CD4-positive, alpha-beta T cell treated with Interleukin-1 beta for 1 hour (primary cell): ENCODE measurements at regions not wholly inside any gene's neighbourhood (a gene's known extent, or its start where the extent isn't known, plus 50 kb on each side); places are given as distances from the start of the nearest gene placed in this dataset.
A peak's percentile ranks its signal among the peaks of the same experiment; 100 is the strongest.

Source experiments
- DNase-seq, 2 donors: peaks; one replicate each; pipeline ENCODE4 v3.0.0-alpha.2; 2020 to 2022

GRCh38 chr1:114314098-114314497, 160.4 kb upstream of the SYT6 start:
- DNase-seq, result no peak

GRCh38 chr1:114310695-114311271, 157.1 kb upstream of the SYT6 start:
- no peak for DNase-seq

- DNase-seq, result no peak
These were observed 149.2 kb upstream of the SYT6 start for GRCh38 chr1:114302821-114303220.

GRCh38 chr1:114299331-114299975, 145.8 kb upstream of the SYT6 start:
- no peak for DNase-seq

GRCh38 chr1:114298008-114298407, 144.3 kb upstream of the SYT6 start:
- no peak for DNase-seq

- DNase-seq, result no peak
These were observed 142.7 kb upstream of the SYT6 start for GRCh38 chr1:114296413-114296812.

- DNase-seq, result no peak
These were observed 141.7 kb upstream of the SYT6 start for GRCh38 chr1:114295321-114295720.

GRCh38 chr1:114292835-114293234, 139.2 kb upstream of the SYT6 start:
- no peak for DNase-seq

- DNase-seq, result no peak
These were observed 138.5 kb upstream of the SYT6 start for GRCh38 chr1:114292194-114292593.

GRCh38 chr1:114290776-114291175, 137.1 kb upstream of the SYT6 start:
- DNase-seq, result no peak

GRCh38 chr1:114290341-114290740, 136.7 kb upstream of the SYT6 start:
- DNase-seq, result no peak

- no peak for DNase-seq
These were observed 136.2 kb upstream of the SYT6 start for GRCh38 chr1:114289824-114290223.

GRCh38 chr1:114289306-114289705, 135.6 kb upstream of the SYT6 start:
- no peak for DNase-seq

GRCh38 chr1:114286960-114287359, 133.3 kb upstream of the SYT6 start:
- DNase-seq, result no peak

GRCh38 chr1:114286179-114286578, 132.5 kb upstream of the SYT6 start:
- DNase-seq, result no peak

- peak; percentile 83 for DNase-seq
These were observed 129.2 kb upstream of the SYT6 start for GRCh38 chr1:114282751-114283403.

- DNase-seq, result no peak
These were observed 125.2 kb upstream of the SYT6 start for GRCh38 chr1:114278911-114279310.

GRCh38 chr1:114278430-114278829, 124.8 kb upstream of the SYT6 start:
- no peak for DNase-seq

GRCh38 chr1:114274621-114275317, 121.1 kb upstream of the SYT6 start:
- no peak for DNase-seq

- DNase-seq, result no peak
These were observed 118.9 kb upstream of the SYT6 start for GRCh38 chr1:114272593-114272992.

GRCh38 chr1:114270718-114271117, 117.0 kb upstream of the SYT6 start:
- DNase-seq, result no peak

- no peak for DNase-seq
These were observed 116.6 kb upstream of the SYT6 start for GRCh38 chr1:114270282-114270681.

- DNase-seq, result no peak
These were observed 115.9 kb upstream of the SYT6 start for GRCh38 chr1:114269539-114269938.

- no peak for DNase-seq
These were observed 109.7 kb upstream of the SYT6 start for GRCh38 chr1:114263343-114263742.
